ENCODE measurements at regions not wholly inside any gene's neighbourhood (a gene's known extent, or its start where the extent isn't known, plus 50 kb on each side); places are given as distances from the start of the nearest gene placed in this dataset.

- no peak overlapping the region for H3K27ac ChIP-seq
- ChIA-PET CTCF (no interaction called here), POLR2A (no interaction called here)
- FAIRE-seq (no peak), DNase-seq (ENCODE audit: low read depth in 1 of 2, low spot score in 1 of 2) (no peak), ATAC-seq (no peak)
- H3K4me1 ChIP-seq = 0 out of 3 replicates have a peak, but pooled peaks cover 5% of the 10 kb centered on the region
- no peak overlapping the region for H3K4me2 ChIP-seq
- H3K4me3 ChIP-seq = no peak overlapping the region
- no peaks in the 10 kb centered on the region for H3K9me3 ChIP-seq
- TF ChIP-seq E2F6 (IDR thresholded peaks at IDR 0.05; ENCODE audit: borderline replicate concordance, low read depth) = no peak
- no peak for TF ChIP-seq HDAC2 (IDR thresholded peaks at IDR 0.05)
- no peak for TF ChIP-seq PHF8 (IDR thresholded peaks at IDR 0.05; ENCODE audit: borderline replicate concordance, low read depth)
- no peak for TF ChIP-seq CHD4 (IDR thresholded peaks at IDR 0.05; ENCODE audit: borderline replicate concordance)
- no peak for TF ChIP-seq ZC3H11A (IDR thresholded peaks at IDR 0.05)
- TF ChIP-seq SMC3 (IDR thresholded peaks at IDR 0.05) = no peak
- TF ChIP-seq MAFK (IDR thresholded peaks at IDR 0.05; ENCODE audit: partially characterized antibody) = no peak
- no peak for TF ChIP-seq ZSCAN20 (CRISPR knock-in tag; IDR thresholded peaks at IDR 0.05)
- no peak for TF ChIP-seq REST (IDR thresholded peaks at IDR 0.05)
- TF ChIP-seq CEBPB (IDR thresholded peaks at IDR 0.05) = no peak
- no peak for TF ChIP-seq POLR2AphosphoS2 (conservative IDR thresholded peaks at IDR 0.05; ENCODE audit: low read length)
- no peak for TF ChIP-seq CBX2 (IDR thresholded peaks at IDR 0.05; ENCODE audit: borderline replicate concordance, low read depth)
- no peak for TF ChIP-seq RCOR1 (IDR thresholded peaks at IDR 0.05; ENCODE audit: low read depth, low read length)
- TF ChIP-seq NFE2L2 (conservative IDR thresholded peaks at IDR 0.05; ENCODE audit: low read length) = no peak
- TF ChIP-seq HOXB13 (CRISPR knock-in tag; IDR thresholded peaks at IDR 0.05; ENCODE audit: low read depth) = no peak
- TF ChIP-seq ZFP36 (IDR thresholded peaks at IDR 0.05; ENCODE audit: borderline replicate concordance, partially characterized antibody) = no peak
- TF ChIP-seq TP53 (CRISPR knock-in tag; IDR thresholded peaks at IDR 0.05) = no peak
- no peak for TF ChIP-seq HES2 (IDR thresholded peaks at IDR 0.05)
- 95% methylated on average over 4 of the region's 4 CpGs for WGBS (ENCODE audit: missing lambda C conversion rate)
These were observed 146.2 kb downstream of the PLPP3 start for GRCh38 chr1:56433056-56433577.

GRCh38 chr1:56432166-56432971 is 147.0 kb downstream of the PLPP3 start:
- no peak overlapping the region for H3K4me2 ChIP-seq
- ChIA-PET POLR2A (no interaction called here), CTCF (interaction anchor here (0.7 kb wide), 1 partner anchor 566 kb away, joined by 3 read pairs; no protein-coding TSS in a partner anchor)
- no peaks in the 10 kb centered on the region for H3K9me3 ChIP-seq
- no peak overlapping the region for H3K4me3 ChIP-seq
- TF ChIP-seq MAFK (IDR thresholded peaks at IDR 0.05; ENCODE audit: partially characterized antibody) = no peak
- TF ChIP-seq MAZ (IDR thresholded peaks at IDR 0.05; ENCODE audit: borderline replicate concordance, low read depth, low read length) = no peak
- TF ChIP-seq EHF (CRISPR knock-in tag; IDR thresholded peaks at IDR 0.05) = no peak
- no peak for TF ChIP-seq ZSCAN20 (CRISPR knock-in tag; IDR thresholded peaks at IDR 0.05)
- no peak for TF ChIP-seq PBX3 (IDR thresholded peaks at IDR 0.05)
- no peak for TF ChIP-seq RARB (CRISPR knock-in tag; IDR thresholded peaks at IDR 0.05)
- no peak for TF ChIP-seq FOSB (CRISPR knock-in tag; IDR thresholded peaks at IDR 0.05)
- TF ChIP-seq MAX (IDR thresholded peaks at IDR 0.05) = no peak
- TF ChIP-seq RNF2 (IDR thresholded peaks at IDR 0.05; ENCODE audit: borderline replicate concordance, low read depth) = no peak
- no peak for TF ChIP-seq HEYL (CRISPR knock-in tag; IDR thresholded peaks at IDR 0.05)
- no peak for ATAC-seq
- 77% methylated on average over 8 of the region's 8 CpGs for WGBS (ENCODE audit: missing lambda C conversion rate)
- H3K27ac ChIP-seq = no peak overlapping the region
- DNase-seq (ENCODE audit: low read depth in 1 of 2, low spot score in 1 of 2) = no peak
- FAIRE-seq = no peak
- no peaks in the 10 kb centered on the region for H3K4me1 ChIP-seq
